Spinal cord (tissue), 9 donors: ENCODE measurements at regions not wholly inside any gene's neighbourhood (a gene's known extent, or its start where the extent isn't known, plus 50 kb on each side); places are given as distances from the start of the nearest gene placed in this dataset.
"Not testable (repeated sequence)": the region's sequence is repeated elsewhere in the genome, so short reads cannot be mapped to it uniquely, and the experiment has no call there.

Source experiments
- DNase-seq, 6 donors: peaks; one replicate each; pipeline versions ENCODE4 v3.0.0 to v3.0.0-alpha.2; 2013 to 2015; ENCODE audit warnings: low spot score in 6 of 6, low read depth in 4 of 6
- H3K27ac ChIP-seq: one replicate; pipeline ENCODE4 v1.5.1; 2013; ENCODE audit warnings: low read depth, low read length, control low read depth
- H3K27me3 ChIP-seq: one replicate; pipeline ENCODE4 v1.6.1; 2013; ENCODE audit warnings: low read length; ENCODE audit not compliant: control insufficient read depth, insufficient read depth
- H3K36me3 ChIP-seq: one replicate; pipeline ENCODE4 v1.6.1; 2013; ENCODE audit warnings: low read length; ENCODE audit not compliant: control insufficient read depth, insufficient read depth
- H3K4me1 ChIP-seq: one replicate; pipeline ENCODE4 v1.6.1; 2013; ENCODE audit warnings: low read length; ENCODE audit not compliant: control insufficient read depth, insufficient read depth
- H3K4me3 ChIP-seq: one replicate; pipeline ENCODE4 v1.5.1; 2013; ENCODE audit warnings: low read depth, low read length, control low read depth
- H3K9me3 ChIP-seq: one replicate; pipeline ENCODE4 v1.6.1; 2013; ENCODE audit warnings: low read length; ENCODE audit not compliant: control insufficient read depth, insufficient read depth
- WGBS: methylation state at CpG from one replicate; pipeline ENCODE4 v1.1.5; 2013; ENCODE audit warnings: missing lambda C conversion rate; ENCODE audit not compliant: insufficient coverage; 5-methylcytosine and 5-hydroxymethylcytosine counted together
- donor health status: healthy.

GRCh38 chr6:134745192-134745591, 204.7 kb downstream of the ALDH8A1 start:
- 96% methylated on average over 5 of the region's 8 CpGs for WGBS
- H3K4me1 ChIP-seq, H3K4me3 ChIP-seq, H3K36me3 ChIP-seq, H3K27me3 ChIP-seq, DNase-seq, H3K27ac ChIP-seq, H3K9me3 ChIP-seq: not testable (repeated sequence)

GRCh38 chr6:134744301-134744700, 205.6 kb downstream of the ALDH8A1 start:
- Histone ChIP-seq H3K27me3 (no peaks in the 10 kb centered on the region), H3K4me1 (peaks cover 4% of the 10 kb centered on the region), H3K36me3 (no peaks in the 10 kb centered on the region), H3K4me3 (no peak overlapping the region), H3K9me3 (no peaks in the 10 kb centered on the region), H3K27ac (peak overlapping the region; percentile 27)
- no peak for DNase-seq

GRCh38 chr6:134741200-134741536, 208.7 kb downstream of the ALDH8A1 start:
- 71% methylated on average over 2 of the region's 7 CpGs for WGBS
- H3K4me3 ChIP-seq, result no peak overlapping the region
- H3K27me3 ChIP-seq, result no peaks in the 10 kb centered on the region
- H3K36me3 ChIP-seq, result no peaks in the 10 kb centered on the region
- H3K27ac ChIP-seq, result no peak overlapping the region
- DNase-seq, result peak in 2 of 6 donors; percentile 60 to 69
- H3K9me3 ChIP-seq, result no peaks in the 10 kb centered on the region
- H3K4me1 ChIP-seq, result peaks cover 4% of the 10 kb centered on the region

GRCh38 chr6:134740473-134741199, 209.3 kb downstream of the ALDH8A1 start:
- no peak overlapping the region for H3K4me3 ChIP-seq
- no peak for DNase-seq
- no peak overlapping the region for H3K27ac ChIP-seq

GRCh38 chr6:134740027-134740373, 209.9 kb downstream of the ALDH8A1 start:
- no peak overlapping the region for H3K27ac ChIP-seq
- H3K9me3 ChIP-seq, result no peaks in the 10 kb centered on the region
- WGBS, result 94% methylated on average over 3 of the region's 5 CpGs
- no peaks in the 10 kb centered on the region for H3K27me3 ChIP-seq
- no peaks in the 10 kb centered on the region for H3K36me3 ChIP-seq
- no peak overlapping the region for H3K4me3 ChIP-seq
- DNase-seq, result no peak
- H3K4me1 ChIP-seq, result peaks cover 4% of the 10 kb centered on the region

More at GRCh38 chr6:134740473-134741199, 209.3 kb downstream of the ALDH8A1 start:
- no peaks in the 10 kb centered on the region for H3K36me3 ChIP-seq
- WGBS, result no CpG with 5 or more reads among the region's 5 CpGs
- H3K27me3 ChIP-seq, result no peaks in the 10 kb centered on the region
- no peaks in the 10 kb centered on the region for H3K9me3 ChIP-seq
- H3K4me1 ChIP-seq, result peaks cover 4% of the 10 kb centered on the region

- Histone ChIP-seq H3K27ac (no peak overlapping the region), H3K27me3 (no peaks in the 10 kb centered on the region), H3K36me3 (no peaks in the 10 kb centered on the region), H3K4me3 (no peak overlapping the region), H3K9me3 (no peaks in the 10 kb centered on the region), H3K4me1 (peaks cover 4% of the 10 kb centered on the region)
- WGBS, result 70% methylated on average over 2 of the region's 6 CpGs
- DNase-seq, result no peak
Observed at GRCh38 chr6:134739299-134740026, 210.4 kb downstream of the ALDH8A1 start.

- peaks cover 4% of the 10 kb centered on the region for H3K4me1 ChIP-seq
- H3K9me3 ChIP-seq, result no peaks in the 10 kb centered on the region
- no peaks in the 10 kb centered on the region for H3K27me3 ChIP-seq
- WGBS, result no CpG with 5 or more reads among the region's 1 CpG
- no peaks in the 10 kb centered on the region for H3K36me3 ChIP-seq
- H3K4me3 ChIP-seq, result no peak overlapping the region
- DNase-seq, result no peak
- no peak overlapping the region for H3K27ac ChIP-seq
Observed at GRCh38 chr6:134738211-134738885, 211.6 kb downstream of the ALDH8A1 start.

GRCh38 chr6:134735461-134735860, 214.4 kb downstream of the ALDH8A1 start:
- H3K4me3 ChIP-seq, result no peak overlapping the region
- no peaks in the 10 kb centered on the region for H3K36me3 ChIP-seq
- no peak for DNase-seq
- no peaks in the 10 kb centered on the region for H3K9me3 ChIP-seq
- no peaks in the 10 kb centered on the region for H3K27me3 ChIP-seq
- no peak overlapping the region for H3K27ac ChIP-seq
- H3K4me1 ChIP-seq, result no peaks in the 10 kb centered on the region

- Histone ChIP-seq H3K27me3 (no peaks in the 10 kb centered on the region), H3K9me3 (no peaks in the 10 kb centered on the region), H3K4me1 (peaks cover 5% of the 10 kb centered on the region), H3K27ac (no peak overlapping the region), H3K36me3 (no peaks in the 10 kb centered on the region), H3K4me3 (no peak overlapping the region)
- DNase-seq, result no peak
- WGBS, result 70% methylated on average over 5 of the region's 6 CpGs
Observed at GRCh38 chr6:134734312-134734869, 215.5 kb downstream of the ALDH8A1 start.
